ENCODE measurements at regions not wholly inside any gene's neighbourhood (a gene's known extent, or its start where the extent isn't known, plus 50 kb on each side); places are given as distances from the start of the nearest gene placed in this dataset.

DNA sequence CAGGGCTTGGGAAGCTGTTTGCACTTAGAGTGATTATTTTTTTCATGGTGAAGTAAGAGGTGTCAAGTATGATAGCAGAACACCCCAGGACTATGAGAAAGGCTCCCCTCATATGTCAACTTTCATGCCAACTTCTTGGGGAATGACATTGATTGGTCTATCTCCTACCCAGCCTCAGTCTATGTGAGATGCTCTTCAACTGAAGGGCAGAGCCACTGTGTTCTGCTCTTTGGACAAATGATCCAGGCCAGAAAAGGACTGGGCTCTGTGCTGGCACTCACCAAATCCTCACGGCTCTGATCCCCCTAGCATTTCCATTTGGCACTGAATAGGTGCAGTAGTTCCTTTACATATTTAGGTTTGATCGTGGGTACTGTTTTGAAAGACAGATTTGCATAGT, 151.1 kb downstream of the DMRT2 start:
- CTCF ChIA-PET: no interaction called here
- Histone ChIP-seq H2AFZ (ENCODE audit: low read depth, low read length, poor library complexity, severe bottlenecking) (no peak overlapping the region), H3K9me3 (ENCODE audit: control insufficient read depth in 1 of 2, insufficient read depth in 1 of 2, low read depth in 1 of 2, low read length in 2 of 2) (peaks cover 1 to 15% of the 10 kb centered on the region in 2 experiments; a peak in 2 of 4 replicates), H3K9ac (ENCODE audit: low read length) (no peak overlapping the region), H3K9me2 (ENCODE audit: insufficient read depth) (no peaks in the 10 kb centered on the region), H3K4me1 (ENCODE audit: control insufficient read depth in 1 of 2, insufficient read depth in 2 of 2, low read length in 2 of 2) (no peaks in the 10 kb centered on the region), H3K4me2 (ENCODE audit: low read length) (no peak overlapping the region), H3K27me3 (ENCODE audit: insufficient read depth, low read length) (no peaks in the 10 kb centered on the region), H3K79me2 (ENCODE audit: insufficient read depth, low read length) (no peaks in the 10 kb centered on the region), H3K4me3 (replicated peaks in 1 of 2; ENCODE audit: low read depth in 1 of 2, low read length in 2 of 2) (no peak overlapping the region), H3K36me3 (ENCODE audit: control insufficient read depth in 1 of 2, insufficient read depth in 2 of 2, low read length in 2 of 2) (no peaks in the 10 kb centered on the region), H3K27ac (ENCODE audit: low read depth, low read length) (no peak overlapping the region), H4K20me1 (ENCODE audit: insufficient read depth) (no peaks in the 10 kb centered on the region)
- TF ChIP-seq, protein P1, sequence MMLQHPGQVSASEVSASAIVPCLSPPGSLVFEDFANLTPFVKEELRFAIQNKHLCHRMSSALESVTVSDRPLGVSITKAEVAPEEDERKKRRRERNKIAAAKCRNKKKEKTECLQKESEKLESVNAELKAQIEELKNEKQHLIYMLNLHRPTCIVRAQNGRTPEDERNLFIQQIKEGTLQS (IDR thresholded peaks at IDR 0.05): no peak
- TF ChIP-seq FOSL1 (IDR thresholded peaks at IDR 0.05; ENCODE audit: low read depth): no peak
- TF ChIP-seq, protein P2, sequence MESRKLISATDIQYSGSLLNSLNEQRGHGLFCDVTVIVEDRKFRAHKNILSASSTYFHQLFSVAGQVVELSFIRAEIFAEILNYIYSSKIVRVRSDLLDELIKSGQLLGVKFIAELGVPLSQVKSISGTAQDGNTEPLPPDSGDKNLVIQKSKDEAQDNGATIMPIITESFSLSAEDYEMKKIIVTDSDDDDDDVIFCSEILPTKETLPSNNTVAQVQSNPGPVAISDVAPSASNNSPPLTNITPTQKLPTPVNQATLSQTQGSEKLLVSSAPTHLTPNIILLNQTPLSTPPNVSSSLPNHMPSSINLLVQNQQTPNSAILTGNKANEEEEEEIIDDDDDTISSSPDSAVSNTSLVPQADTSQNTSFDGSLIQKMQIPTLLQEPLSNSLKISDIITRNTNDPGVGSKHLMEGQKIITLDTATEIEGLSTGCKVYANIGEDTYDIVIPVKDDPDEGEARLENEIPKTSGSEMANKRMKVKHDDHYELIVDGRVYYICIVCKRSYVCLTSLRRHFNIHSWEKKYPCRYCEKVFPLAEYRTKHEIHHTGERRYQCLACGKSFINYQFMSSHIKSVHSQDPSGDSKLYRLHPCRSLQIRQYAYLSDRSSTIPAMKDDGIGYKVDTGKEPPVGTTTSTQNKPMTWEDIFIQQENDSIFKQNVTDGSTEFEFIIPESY (IDR thresholded peaks at IDR 0.05; ENCODE audit: extremely low read depth, insufficient replicate concordance, low read length): no peak
- TF ChIP-seq ZFX (IDR thresholded peaks at IDR 0.05): no peak
- no peak for TF ChIP-seq TCF7L2 (IDR thresholded peaks at IDR 0.05; ENCODE audit: borderline replicate concordance, extremely low read depth, insufficient read depth, insufficient read length)
- no peak for TF ChIP-seq EZH2phosphoT487 (IDR thresholded peaks at IDR 0.05; ENCODE audit: borderline replicate concordance)
- TF ChIP-seq, protein P3, sequence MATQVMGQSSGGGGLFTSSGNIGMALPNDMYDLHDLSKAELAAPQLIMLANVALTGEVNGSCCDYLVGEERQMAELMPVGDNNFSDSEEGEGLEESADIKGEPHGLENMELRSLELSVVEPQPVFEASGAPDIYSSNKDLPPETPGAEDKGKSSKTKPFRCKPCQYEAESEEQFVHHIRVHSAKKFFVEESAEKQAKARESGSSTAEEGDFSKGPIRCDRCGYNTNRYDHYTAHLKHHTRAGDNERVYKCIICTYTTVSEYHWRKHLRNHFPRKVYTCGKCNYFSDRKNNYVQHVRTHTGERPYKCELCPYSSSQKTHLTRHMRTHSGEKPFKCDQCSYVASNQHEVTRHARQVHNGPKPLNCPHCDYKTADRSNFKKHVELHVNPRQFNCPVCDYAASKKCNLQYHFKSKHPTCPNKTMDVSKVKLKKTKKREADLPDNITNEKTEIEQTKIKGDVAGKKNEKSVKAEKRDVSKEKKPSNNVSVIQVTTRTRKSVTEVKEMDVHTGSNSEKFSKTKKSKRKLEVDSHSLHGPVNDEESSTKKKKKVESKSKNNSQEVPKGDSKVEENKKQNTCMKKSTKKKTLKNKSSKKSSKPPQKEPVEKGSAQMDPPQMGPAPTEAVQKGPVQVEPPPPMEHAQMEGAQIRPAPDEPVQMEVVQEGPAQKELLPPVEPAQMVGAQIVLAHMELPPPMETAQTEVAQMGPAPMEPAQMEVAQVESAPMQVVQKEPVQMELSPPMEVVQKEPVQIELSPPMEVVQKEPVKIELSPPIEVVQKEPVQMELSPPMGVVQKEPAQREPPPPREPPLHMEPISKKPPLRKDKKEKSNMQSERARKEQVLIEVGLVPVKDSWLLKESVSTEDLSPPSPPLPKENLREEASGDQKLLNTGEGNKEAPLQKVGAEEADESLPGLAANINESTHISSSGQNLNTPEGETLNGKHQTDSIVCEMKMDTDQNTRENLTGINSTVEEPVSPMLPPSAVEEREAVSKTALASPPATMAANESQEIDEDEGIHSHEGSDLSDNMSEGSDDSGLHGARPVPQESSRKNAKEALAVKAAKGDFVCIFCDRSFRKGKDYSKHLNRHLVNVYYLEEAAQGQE (IDR thresholded peaks at IDR 0.05; ENCODE audit: low read depth): no peak
- no peak for TF ChIP-seq ZNF274 (IDR thresholded peaks at IDR 0.05; ENCODE audit: low read depth, low read length)
- no peak for TF ChIP-seq YY1 (IDR thresholded peaks at IDR 0.05; ENCODE audit: extremely low read depth, insufficient replicate concordance, low read depth, low read length)
- TF ChIP-seq, protein P4, sequence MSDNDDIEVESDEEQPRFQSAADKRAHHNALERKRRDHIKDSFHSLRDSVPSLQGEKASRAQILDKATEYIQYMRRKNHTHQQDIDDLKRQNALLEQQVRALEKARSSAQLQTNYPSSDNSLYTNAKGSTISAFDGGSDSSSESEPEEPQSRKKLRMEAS (IDR thresholded peaks at IDR 0.05): no peak
- RAD21 ChIA-PET (ENCODE audit: low non-redundant PET in 1 of 2, low total read pairs in 2 of 2, uncharacterized antibody in 2 of 2, unreplicated experiment in 2 of 2): no interaction called here
- intact Hi-C loops (cut with micrococcal nuclease): no loop called here
- ATAC-seq (no peak), DNase-seq (ENCODE audit: low read depth, low spot score) (no peak)
- BruUV-seq (replicated peaks): no TSS peak
- POLR2A ChIA-PET: no interaction called here

Measured in HCT116 (cell line).